ENCODE measurements at regions not wholly inside any gene's neighbourhood (a gene's known extent, or its start where the extent isn't known, plus 50 kb on each side); places are given as distances from the start of the nearest gene placed in this dataset.

DNA sequence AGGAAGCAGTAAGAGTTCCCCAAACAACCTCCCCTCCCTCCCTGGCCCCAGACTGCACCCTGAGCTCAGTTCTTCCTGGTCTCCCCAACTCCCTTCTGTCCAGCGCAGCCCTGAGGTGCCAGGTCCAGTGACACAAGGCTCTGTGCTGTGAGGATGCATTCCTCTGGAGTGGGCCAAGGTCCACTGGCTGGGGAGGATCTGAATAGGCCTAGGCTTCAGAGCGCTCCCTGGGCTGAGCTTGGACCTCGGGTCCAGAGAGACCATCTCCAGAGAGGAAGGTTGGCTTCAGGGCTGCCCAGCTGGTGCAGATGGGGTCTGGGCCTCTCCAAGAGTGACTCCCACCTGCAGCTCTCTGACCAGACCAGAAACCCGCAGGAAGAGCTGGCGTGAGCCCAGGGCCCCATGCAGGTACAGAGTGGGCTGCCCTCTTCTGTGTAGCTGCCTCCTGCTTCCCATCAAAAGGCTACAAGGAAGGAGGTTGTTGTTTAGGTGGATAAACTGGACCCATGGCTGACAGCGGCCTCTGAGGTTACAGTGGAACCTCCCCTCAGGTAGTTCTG is 52.3 kb upstream of the MLN start:
- ChIA-PET POLR2A (no interaction called here), CTCF (no interaction called here), RAD21 (ENCODE audit: low non-redundant PET in 1 of 2, low total read pairs in 2 of 2, uncharacterized antibody in 2 of 2, unreplicated experiment in 2 of 2) (no interaction called here)
- no peaks in the 10 kb centered on the region for H3K79me2 ChIP-seq (ENCODE audit: insufficient read depth, low read length)
- H3K9me3 ChIP-seq (ENCODE audit: control insufficient read depth in 1 of 2, insufficient read depth in 1 of 2, low read depth in 1 of 2, low read length in 2 of 2): no peaks in the 10 kb centered on the region
- no peaks in the 10 kb centered on the region for H4K20me1 ChIP-seq (ENCODE audit: insufficient read depth)
- no peak overlapping the region for H3K27ac ChIP-seq (ENCODE audit: low read depth, low read length)
- no peak overlapping the region for H3K9ac ChIP-seq (ENCODE audit: low read length)
- no peaks in the 10 kb centered on the region for H3K27me3 ChIP-seq (ENCODE audit: insufficient read depth, low read length)
- H2AFZ ChIP-seq (ENCODE audit: low read depth, low read length, poor library complexity, severe bottlenecking): no peak overlapping the region
- no peak overlapping the region for H3K4me2 ChIP-seq (ENCODE audit: low read length)
- H3K36me3 ChIP-seq (ENCODE audit: control insufficient read depth in 1 of 2, insufficient read depth in 2 of 2, low read length in 2 of 2): no peaks in the 10 kb centered on the region
- H3K4me3 ChIP-seq (replicated peaks in 1 of 2; ENCODE audit: low read depth in 1 of 2, low read length in 2 of 2): no peak overlapping the region
- TF ChIP-seq EZH2phosphoT487 (IDR thresholded peaks at IDR 0.05; ENCODE audit: borderline replicate concordance): no peak
- TF ChIP-seq CTCF (IDR thresholded peaks at IDR 0.05 in 2 of 3, conservative IDR thresholded peaks at IDR 0.05 in 1 of 3; ENCODE audit: borderline replicate concordance in 1 of 3, insufficient read depth in 1 of 3, low read depth in 2 of 3, low read length in 2 of 3): no peak
- no peak for TF ChIP-seq ZNF274 (IDR thresholded peaks at IDR 0.05; ENCODE audit: low read depth, low read length)
- no peak for TF ChIP-seq SP1 (IDR thresholded peaks at IDR 0.05; ENCODE audit: low read depth)
- no peak for TF ChIP-seq ELF1 (IDR thresholded peaks at IDR 0.05; ENCODE audit: borderline replicate concordance, low read depth)
- TF ChIP-seq YY1 (IDR thresholded peaks at IDR 0.05; ENCODE audit: extremely low read depth, insufficient replicate concordance, low read depth, low read length): no peak
- no peak for TF ChIP-seq FOSL1 (IDR thresholded peaks at IDR 0.05; ENCODE audit: low read depth)
- TF ChIP-seq CBX3 (IDR thresholded peaks at IDR 0.05; ENCODE audit: low read depth): no peak
- no peak for TF ChIP-seq CEBPB (IDR thresholded peaks at IDR 0.05; ENCODE audit: low read depth)
- no peak for TF ChIP-seq SIN3A (IDR thresholded peaks at IDR 0.05; ENCODE audit: low read depth)
- no peak for TF ChIP-seq EZH2 (IDR thresholded peaks at IDR 0.05)
- no peak for TF ChIP-seq POLR2AphosphoS5 (IDR thresholded peaks at IDR 0.05; ENCODE audit: low read depth, low read length)
- no peak for TF ChIP-seq JUND (IDR thresholded peaks at IDR 0.05)
- TF ChIP-seq POLR2A (IDR thresholded peaks at IDR 0.05; ENCODE audit: borderline replicate concordance, extremely low read depth, insufficient read depth, insufficient read length): no peak
- TF ChIP-seq EGR1 (IDR thresholded peaks at IDR 0.05; ENCODE audit: low read depth): no peak
- peaks cover 0 to 9% of the 10 kb centered on the region in 2 experiments; a peak in 1 of 4 replicates for H3K4me1 ChIP-seq (ENCODE audit: control insufficient read depth in 1 of 2, insufficient read depth in 2 of 2, low read length in 2 of 2)
- no peak for DNase-seq (ENCODE audit: low read depth, low spot score)
- no peaks in the 10 kb centered on the region for H3K9me2 ChIP-seq (ENCODE audit: insufficient read depth)
- BruUV-seq (replicated peaks): no TSS peak
- intact Hi-C loops (cut with micrococcal nuclease): no loop called here
- ATAC-seq: no peak

Measured in HCT116 (cell line).